Panc1 (cell line): ENCODE measurements at regions not wholly inside any gene's neighbourhood (a gene's known extent, or its start where the extent isn't known, plus 50 kb on each side); places are given as distances from the start of the nearest gene placed in this dataset.

Source experiments
- TF ChIP-seq, protein P1 (sequence below): fragments of 450-650 bp; IDR thresholded peaks from 2 replicates; pipeline ENCODE4 v1.5.1; 2017; ENCODE audit warnings: mild to moderate bottlenecking
- TF ChIP-seq, protein P2 (sequence below), 2 experiments: IDR thresholded peaks; 2 replicates each; pipeline ENCODE4 v1.6.1; 2011 to 2012; ENCODE audit warnings: low read depth in 2 of 2, control low read depth in 1 of 2, low read length in 1 of 2, mild to moderate bottlenecking in 1 of 2, moderate library complexity in 1 of 2; ENCODE audit not compliant: insufficient read depth in 1 of 2

DNA sequence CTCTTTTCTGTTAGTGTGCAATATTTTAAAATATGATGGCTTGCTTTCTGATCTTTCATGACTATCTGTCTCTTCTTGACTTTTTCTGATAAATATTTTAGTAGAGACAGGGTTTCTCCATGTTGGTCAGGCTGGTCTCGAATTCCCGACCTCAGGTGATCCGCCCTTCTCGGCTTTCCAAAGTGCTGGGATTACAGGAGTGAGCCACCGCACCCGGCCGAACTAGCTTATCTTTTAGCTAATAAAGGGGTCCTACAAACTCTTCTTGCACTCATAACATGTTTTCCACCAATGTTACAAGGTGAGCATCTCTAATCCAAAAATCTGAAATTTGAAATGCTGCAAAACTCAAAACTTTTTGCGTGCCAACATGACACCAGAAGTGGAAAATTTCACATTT is 535.2 kb upstream of the PCDH20 start:
- TF ChIP-seq, protein P1, sequence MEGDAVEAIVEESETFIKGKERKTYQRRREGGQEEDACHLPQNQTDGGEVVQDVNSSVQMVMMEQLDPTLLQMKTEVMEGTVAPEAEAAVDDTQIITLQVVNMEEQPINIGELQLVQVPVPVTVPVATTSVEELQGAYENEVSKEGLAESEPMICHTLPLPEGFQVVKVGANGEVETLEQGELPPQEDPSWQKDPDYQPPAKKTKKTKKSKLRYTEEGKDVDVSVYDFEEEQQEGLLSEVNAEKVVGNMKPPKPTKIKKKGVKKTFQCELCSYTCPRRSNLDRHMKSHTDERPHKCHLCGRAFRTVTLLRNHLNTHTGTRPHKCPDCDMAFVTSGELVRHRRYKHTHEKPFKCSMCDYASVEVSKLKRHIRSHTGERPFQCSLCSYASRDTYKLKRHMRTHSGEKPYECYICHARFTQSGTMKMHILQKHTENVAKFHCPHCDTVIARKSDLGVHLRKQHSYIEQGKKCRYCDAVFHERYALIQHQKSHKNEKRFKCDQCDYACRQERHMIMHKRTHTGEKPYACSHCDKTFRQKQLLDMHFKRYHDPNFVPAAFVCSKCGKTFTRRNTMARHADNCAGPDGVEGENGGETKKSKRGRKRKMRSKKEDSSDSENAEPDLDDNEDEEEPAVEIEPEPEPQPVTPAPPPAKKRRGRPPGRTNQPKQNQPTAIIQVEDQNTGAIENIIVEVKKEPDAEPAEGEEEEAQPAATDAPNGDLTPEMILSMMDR: no peak
- TF ChIP-seq, protein P2, sequence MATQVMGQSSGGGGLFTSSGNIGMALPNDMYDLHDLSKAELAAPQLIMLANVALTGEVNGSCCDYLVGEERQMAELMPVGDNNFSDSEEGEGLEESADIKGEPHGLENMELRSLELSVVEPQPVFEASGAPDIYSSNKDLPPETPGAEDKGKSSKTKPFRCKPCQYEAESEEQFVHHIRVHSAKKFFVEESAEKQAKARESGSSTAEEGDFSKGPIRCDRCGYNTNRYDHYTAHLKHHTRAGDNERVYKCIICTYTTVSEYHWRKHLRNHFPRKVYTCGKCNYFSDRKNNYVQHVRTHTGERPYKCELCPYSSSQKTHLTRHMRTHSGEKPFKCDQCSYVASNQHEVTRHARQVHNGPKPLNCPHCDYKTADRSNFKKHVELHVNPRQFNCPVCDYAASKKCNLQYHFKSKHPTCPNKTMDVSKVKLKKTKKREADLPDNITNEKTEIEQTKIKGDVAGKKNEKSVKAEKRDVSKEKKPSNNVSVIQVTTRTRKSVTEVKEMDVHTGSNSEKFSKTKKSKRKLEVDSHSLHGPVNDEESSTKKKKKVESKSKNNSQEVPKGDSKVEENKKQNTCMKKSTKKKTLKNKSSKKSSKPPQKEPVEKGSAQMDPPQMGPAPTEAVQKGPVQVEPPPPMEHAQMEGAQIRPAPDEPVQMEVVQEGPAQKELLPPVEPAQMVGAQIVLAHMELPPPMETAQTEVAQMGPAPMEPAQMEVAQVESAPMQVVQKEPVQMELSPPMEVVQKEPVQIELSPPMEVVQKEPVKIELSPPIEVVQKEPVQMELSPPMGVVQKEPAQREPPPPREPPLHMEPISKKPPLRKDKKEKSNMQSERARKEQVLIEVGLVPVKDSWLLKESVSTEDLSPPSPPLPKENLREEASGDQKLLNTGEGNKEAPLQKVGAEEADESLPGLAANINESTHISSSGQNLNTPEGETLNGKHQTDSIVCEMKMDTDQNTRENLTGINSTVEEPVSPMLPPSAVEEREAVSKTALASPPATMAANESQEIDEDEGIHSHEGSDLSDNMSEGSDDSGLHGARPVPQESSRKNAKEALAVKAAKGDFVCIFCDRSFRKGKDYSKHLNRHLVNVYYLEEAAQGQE (IDR thresholded peaks at IDR 0.05; ENCODE audit: insufficient read depth in 1 of 2, low read depth in 2 of 2, low read length in 1 of 2): no peak
